Activated T-cell treated with anti-CD3 and anti-CD28 coated beads for 48 hours (primary cell): ENCODE measurements at regions not wholly inside any gene's neighbourhood (a gene's known extent, or its start where the extent isn't known, plus 50 kb on each side); places are given as distances from the start of the nearest gene placed in this dataset.
"Not testable (repeated sequence)": the region's sequence is repeated elsewhere in the genome, so short reads cannot be mapped to it uniquely, and the experiment has no call there.

ENCODE experiments used
- DNase-seq: peaks from one replicate; pipeline ENCODE4 v3.0.0-alpha.2; 2020; ENCODE audit warnings: low read depth

GRCh38 chr10:100664316-100665149 lies 80.8 kb upstream of the PAX2 start:
- DNase-seq: no peak

- DNase-seq: not testable (repeated sequence)
Observed at GRCh38 chr10:100666634-100667033, 78.7 kb upstream of the PAX2 start.

- DNase-seq: no peak
Observed at GRCh38 chr10:100669616-100670015, 75.8 kb upstream of the PAX2 start.

GRCh38 chr10:100670368-100670767 lies 75.0 kb upstream of the PAX2 start:
- no peak for DNase-seq

GRCh38 chr10:100670828-100671479 lies 74.4 kb upstream of the PAX2 start:
- peak; percentile 71 for DNase-seq

GRCh38 chr10:100672199-100672598 lies 73.2 kb upstream of the PAX2 start:
- no peak for DNase-seq

GRCh38 chr10:100677290-100677945 lies 68.0 kb upstream of the PAX2 start:
- DNase-seq: no peak

- no peak for DNase-seq
Observed at GRCh38 chr10:100679327-100679726, 66.1 kb upstream of the PAX2 start.

GRCh38 chr10:100683004-100683403 lies 62.4 kb upstream of the PAX2 start:
- no peak for DNase-seq

GRCh38 chr10:100683545-100684300 lies 61.7 kb upstream of the PAX2 start:
- no peak for DNase-seq

- no peak for DNase-seq
Observed at GRCh38 chr10:100684688-100685235, 60.6 kb upstream of the PAX2 start.

- no peak for DNase-seq
Observed at GRCh38 chr10:100685331-100685730, 60.1 kb upstream of the PAX2 start.

GRCh38 chr10:100687143-100688003 lies 58.0 kb upstream of the PAX2 start:
- DNase-seq: no peak

GRCh38 chr10:100688201-100688600 lies 57.2 kb upstream of the PAX2 start:
- no peak for DNase-seq

- DNase-seq: no peak
Observed at GRCh38 chr10:100693821-100694220, 51.6 kb upstream of the PAX2 start.
